Smooth muscle cell (in vitro differentiated cells): ENCODE measurements at regions not wholly inside any gene's neighbourhood (a gene's known extent, or its start where the extent isn't known, plus 50 kb on each side); places are given as distances from the start of the nearest gene placed in this dataset.

Experiments
- DNase-seq: peaks from one replicate; lab custom pipeline; 2025; ENCODE audit not compliant: unreplicated experiment; lab: John Stamatoyannopoulos, UW
- H2AFZ ChIP-seq: fragments of 200-600 bp; sonication (generic); 2 replicates; pipeline ENCODE4 v1.6.0; 2016; ENCODE audit warnings: antibody characterized with exemption, low read depth, mild to moderate bottlenecking
- H3F3A ChIP-seq: fragments of 200-600 bp; sonication (generic); 2 replicates; pipeline ENCODE4 v1.6.0; 2017; ENCODE audit warnings: antibody characterized with exemption, low read depth
- H3K27ac ChIP-seq: fragments of 200-600 bp; sonication (generic); 2 replicates; pipeline ENCODE4 v1.5.1; 2016; ENCODE audit warnings: low read depth, mild to moderate bottlenecking
- H3K27me3 ChIP-seq: fragments of 200-600 bp; sonication (generic); 2 replicates; pipeline ENCODE4 v1.6.1; 2016; ENCODE audit warnings: low read depth, mild to moderate bottlenecking
- H3K36me3 ChIP-seq: fragments of 200-600 bp; sonication (generic); 2 replicates; pipeline ENCODE4 v1.5.1; 2016; ENCODE audit warnings: low read depth
- H3K4me1 ChIP-seq: fragments of 200-600 bp; sonication (generic); 2 replicates; pipeline ENCODE4 v1.5.1; 2016; ENCODE audit warnings: low read depth
- H3K4me2 ChIP-seq: fragments of 200-600 bp; sonication (generic); 2 replicates; pipeline ENCODE4 v1.6.0; 2016; ENCODE audit warnings: mild to moderate bottlenecking
- H3K4me3 ChIP-seq: fragments of 200-600 bp; sonication (generic); 2 replicates; pipeline ENCODE4 v1.5.1; 2016; ENCODE audit warnings: mild to moderate bottlenecking
- H3K79me2 ChIP-seq: fragments of 200-600 bp; sonication (generic); 2 replicates; pipeline ENCODE4 v1.6.0; 2016; ENCODE audit warnings: low read depth, mild to moderate bottlenecking
- H3K9ac ChIP-seq: fragments of 200-600 bp; sonication (generic); 2 replicates; pipeline ENCODE4 v1.6.0; 2016; ENCODE audit warnings: low read depth
- H3K9me3 ChIP-seq: fragments of 200-600 bp; sonication (generic); replicated peaks from 2 replicates; pipeline ENCODE4 v1.5.1; 2016; ENCODE audit warnings: low read depth
- H4K20me1 ChIP-seq: fragments of 200-600 bp; sonication (generic); 2 replicates; pipeline ENCODE4 v1.6.0; 2016; ENCODE audit warnings: low read depth
- WGBS: methylation state at CpG from one replicate; pipeline ENCODE4 v1.1.7; 2016; ENCODE audit warnings: low lambda C conversion rate; 5-methylcytosine and 5-hydroxymethylcytosine counted together
- TF ChIP-seq, protein P1 (sequence below): fragments of 200-600 bp; sonication (generic); IDR thresholded peaks from 2 replicates; pipeline ENCODE4 v1.5.1; 2017; ENCODE audit warnings: borderline replicate concordance, mild to moderate bottlenecking, antibody characterized with exemption; ENCODE audit not compliant: insufficient read depth, poor library complexity, severe bottlenecking

DNA sequence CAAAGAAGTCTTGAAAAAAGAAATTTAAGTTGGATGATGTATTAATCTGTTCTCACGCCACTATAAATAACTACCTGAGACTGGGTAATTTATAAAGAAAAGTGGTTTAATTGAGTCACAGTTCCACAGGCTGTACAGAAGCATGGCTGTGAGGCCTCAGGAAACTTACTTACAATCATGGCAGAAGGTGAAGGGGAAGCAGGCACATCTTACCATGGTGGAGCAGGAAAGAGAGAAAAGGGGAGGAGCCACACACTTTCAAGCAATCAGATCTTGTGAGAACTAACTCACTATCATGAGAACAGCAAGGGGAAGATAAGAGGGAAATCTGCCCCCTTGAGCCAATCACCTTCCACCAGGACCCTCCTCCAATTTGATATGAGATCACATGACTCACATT, 65.7 kb upstream of the AMOTL1 start:
- WGBS = 97% methylated on average over 1 of the region's 1 CpG

DNA sequence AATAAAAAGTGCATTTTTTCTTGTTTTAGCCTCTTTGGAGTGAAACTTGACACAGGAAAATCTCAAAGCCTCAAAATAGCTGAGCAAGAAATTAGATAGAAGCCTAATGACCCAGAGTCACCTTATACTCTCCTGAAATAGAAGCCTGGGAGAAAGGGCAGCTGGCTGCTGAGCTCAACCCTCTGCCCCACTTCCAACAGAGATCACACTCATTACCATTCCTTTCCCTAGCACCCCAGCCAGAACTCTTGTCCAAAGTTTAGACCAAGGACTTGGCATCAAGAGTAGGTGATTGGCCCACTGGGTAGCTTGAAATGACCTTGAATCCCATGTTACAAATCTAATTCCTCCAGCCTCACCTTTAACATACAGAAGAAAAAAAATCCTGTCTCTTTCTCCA, 62.7 kb upstream of the AMOTL1 start:
- H3K9me3 ChIP-seq = no peaks in the 10 kb centered on the region
- peaks cover 7% of the 10 kb centered on the region for H3F3A ChIP-seq
- peak overlapping the region; percentile 88 for H3K27ac ChIP-seq
- TF ChIP-seq, protein P1, sequence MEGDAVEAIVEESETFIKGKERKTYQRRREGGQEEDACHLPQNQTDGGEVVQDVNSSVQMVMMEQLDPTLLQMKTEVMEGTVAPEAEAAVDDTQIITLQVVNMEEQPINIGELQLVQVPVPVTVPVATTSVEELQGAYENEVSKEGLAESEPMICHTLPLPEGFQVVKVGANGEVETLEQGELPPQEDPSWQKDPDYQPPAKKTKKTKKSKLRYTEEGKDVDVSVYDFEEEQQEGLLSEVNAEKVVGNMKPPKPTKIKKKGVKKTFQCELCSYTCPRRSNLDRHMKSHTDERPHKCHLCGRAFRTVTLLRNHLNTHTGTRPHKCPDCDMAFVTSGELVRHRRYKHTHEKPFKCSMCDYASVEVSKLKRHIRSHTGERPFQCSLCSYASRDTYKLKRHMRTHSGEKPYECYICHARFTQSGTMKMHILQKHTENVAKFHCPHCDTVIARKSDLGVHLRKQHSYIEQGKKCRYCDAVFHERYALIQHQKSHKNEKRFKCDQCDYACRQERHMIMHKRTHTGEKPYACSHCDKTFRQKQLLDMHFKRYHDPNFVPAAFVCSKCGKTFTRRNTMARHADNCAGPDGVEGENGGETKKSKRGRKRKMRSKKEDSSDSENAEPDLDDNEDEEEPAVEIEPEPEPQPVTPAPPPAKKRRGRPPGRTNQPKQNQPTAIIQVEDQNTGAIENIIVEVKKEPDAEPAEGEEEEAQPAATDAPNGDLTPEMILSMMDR = no peak
- H4K20me1 ChIP-seq = no peaks in the 10 kb centered on the region
- H3K4me3 ChIP-seq = no peak overlapping the region
- no peaks in the 10 kb centered on the region for H3K36me3 ChIP-seq
- DNase-seq = no peak
- H3K79me2 ChIP-seq = no peaks in the 10 kb centered on the region
- H3K9ac ChIP-seq = peak overlapping the region; percentile 67
- H3K4me2 ChIP-seq = peak overlapping the region; percentile 72
- H3K4me1 ChIP-seq = peaks cover 4% of the 10 kb centered on the region
- H2AFZ ChIP-seq = no peak overlapping the region
- H3K27me3 ChIP-seq = no peaks in the 10 kb centered on the region

More for the DNA sequence above, 65.7 kb upstream of the AMOTL1 start:
- Histone ChIP-seq H3K36me3 (no peaks in the 10 kb centered on the region), H3K27ac (no peak overlapping the region), H3K4me3 (no peak overlapping the region), H3K79me2 (no peaks in the 10 kb centered on the region), H3K4me2 (no peak overlapping the region), H4K20me1 (no peaks in the 10 kb centered on the region), H3K9me3 (no peaks in the 10 kb centered on the region), H3K9ac (no peak overlapping the region), H3K4me1 (peaks cover 4% of the 10 kb centered on the region), H3K27me3 (no peaks in the 10 kb centered on the region), H3F3A (peaks cover 7% of the 10 kb centered on the region), H2AFZ (no peak overlapping the region)
- TF ChIP-seq, protein P1 = no peak
- no peak for DNase-seq

DNA sequence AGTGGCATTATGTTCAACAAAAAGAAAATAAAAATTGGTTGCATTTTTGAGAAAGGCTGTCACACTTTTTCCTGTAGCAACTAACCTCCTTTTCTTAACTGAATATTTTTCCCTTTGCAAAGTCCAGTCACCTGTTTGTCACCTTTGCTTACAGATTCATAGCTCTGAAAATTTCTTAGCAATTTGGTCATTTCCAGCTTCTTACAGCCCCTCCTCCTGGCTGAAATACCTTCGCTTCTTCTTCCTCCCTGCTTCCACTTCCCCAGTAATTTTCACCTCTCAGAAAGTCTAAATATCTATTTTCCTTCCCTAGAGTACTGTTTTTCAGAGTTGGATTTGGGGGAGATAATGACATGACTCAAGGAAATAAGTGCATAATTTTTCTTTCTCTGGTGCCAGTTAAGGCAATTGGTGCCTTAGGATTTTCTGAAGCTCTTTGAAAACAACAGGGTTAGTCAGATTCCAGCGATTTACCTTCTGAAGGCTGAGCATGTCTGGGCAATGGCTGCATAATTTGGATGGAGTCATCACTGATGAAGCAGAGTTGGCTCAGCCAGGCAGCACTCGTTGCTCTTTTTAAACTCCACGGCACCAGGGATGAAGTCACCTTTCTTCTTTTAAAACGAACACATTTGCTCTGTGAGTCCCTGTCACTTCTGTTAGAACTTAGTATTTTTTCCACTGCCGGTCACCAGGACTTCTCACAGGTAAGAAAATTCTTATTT, 62.1 kb upstream of the AMOTL1 start:
- TF ChIP-seq, protein P1 = no peak
- H3K4me1 ChIP-seq = peaks cover 4% of the 10 kb centered on the region
- H3K79me2 ChIP-seq = no peaks in the 10 kb centered on the region
- DNase-seq = no peak
- H3K9ac ChIP-seq = peak overlapping the region; percentile 67
- H3K4me3 ChIP-seq = peak overlapping the region; percentile 23
- H3K4me2 ChIP-seq = peak overlapping the region; percentile 72
- H3K27ac ChIP-seq = peak overlapping the region; percentile 88
- H3K9me3 ChIP-seq = no peaks in the 10 kb centered on the region
- H3K27me3 ChIP-seq = no peaks in the 10 kb centered on the region
- H3K36me3 ChIP-seq = no peaks in the 10 kb centered on the region
- H3F3A ChIP-seq = peaks cover 7% of the 10 kb centered on the region
- H2AFZ ChIP-seq = peak overlapping the region; percentile 20
- 46% methylated on average over 6 of the region's 6 CpGs for WGBS
- no peaks in the 10 kb centered on the region for H4K20me1 ChIP-seq

DNA sequence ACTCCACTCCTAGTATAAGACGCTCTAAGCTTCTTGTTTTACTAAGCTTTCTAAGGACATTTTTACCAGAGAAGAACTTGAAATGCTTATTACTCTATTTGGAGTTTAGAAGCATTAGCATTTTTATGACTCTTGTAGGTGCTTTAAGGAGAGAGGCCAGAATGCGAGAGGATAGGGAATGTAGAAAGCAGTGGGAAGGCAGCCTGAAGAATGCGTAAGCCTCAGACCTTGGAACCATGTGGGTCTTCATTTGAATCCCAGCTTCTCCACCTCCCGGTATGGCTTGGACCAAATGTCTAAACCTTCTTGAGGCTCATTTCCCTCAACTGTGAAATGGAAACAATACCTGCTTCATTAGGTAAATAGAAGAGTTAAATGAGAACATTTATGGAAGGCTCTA, 60.0 kb upstream of the AMOTL1 start:
- Histone ChIP-seq H3K9me3 (no peaks in the 10 kb centered on the region), H3K27me3 (no peaks in the 10 kb centered on the region), H3K36me3 (no peaks in the 10 kb centered on the region), H4K20me1 (no peaks in the 10 kb centered on the region), H3K79me2 (no peaks in the 10 kb centered on the region), H2AFZ (no peak overlapping the region), H3K4me2 (no peak overlapping the region), H3F3A (peaks cover 7% of the 10 kb centered on the region), H3K27ac (no peak overlapping the region), H3K4me1 (peaks cover 4% of the 10 kb centered on the region), H3K9ac (no peak overlapping the region), H3K4me3 (no peak overlapping the region)
- TF ChIP-seq, protein P1 = no peak
- WGBS = 87% methylated on average over 4 of the region's 4 CpGs
- DNase-seq = no peak
